NCI-H524 treated with DMSO at 0.1 percent for 48 hours (cell line): ENCODE measurements at regions not wholly inside any gene's neighbourhood (a gene's known extent, or its start where the extent isn't known, plus 50 kb on each side); places are given as distances from the start of the nearest gene placed in this dataset.
"Not testable (repeated sequence)": the region's sequence is repeated elsewhere in the genome, so short reads cannot be mapped to it uniquely, and the experiment has no call there.

Source experiments
- DNase-seq: peaks from one replicate; lab custom pipeline; 2025; lab: John Stamatoyannopoulos, UW

- no peak for DNase-seq
Measured at GRCh38 chr17:72452286-72453173, 331.7 kb downstream of the SOX9 start.

- no peak for DNase-seq
Measured at GRCh38 chr17:72454342-72454741, 333.5 kb downstream of the SOX9 start.

- no peak for DNase-seq
Measured at GRCh38 chr17:72455562-72455961, 334.7 kb downstream of the SOX9 start.

- DNase-seq: no peak
Measured at GRCh38 chr17:72456075-72456474, 335.3 kb downstream of the SOX9 start.

- no peak for DNase-seq
Measured at GRCh38 chr17:72457712-72458111, 336.9 kb downstream of the SOX9 start.

GRCh38 chr17:72458301-72458700, 337.5 kb downstream of the SOX9 start:
- no peak for DNase-seq

- no peak for DNase-seq
Measured at GRCh38 chr17:72460711-72461110, 339.9 kb downstream of the SOX9 start.

GRCh38 chr17:72461757-72462156, 340.9 kb downstream of the SOX9 start:
- no peak for DNase-seq

- DNase-seq: no peak
Measured at GRCh38 chr17:72462407-72462806, 341.6 kb downstream of the SOX9 start.

- no peak for DNase-seq
Measured at GRCh38 chr17:72462814-72463213, 342.0 kb downstream of the SOX9 start.

- no peak for DNase-seq
Measured at GRCh38 chr17:72463287-72464102, 342.7 kb downstream of the SOX9 start.

- not testable (repeated sequence) for DNase-seq
Measured at GRCh38 chr17:72464221-72464620, 343.4 kb downstream of the SOX9 start.

GRCh38 chr17:72465191-72466024, 344.6 kb downstream of the SOX9 start:
- no peak for DNase-seq

GRCh38 chr17:72466199-72466598, 345.4 kb downstream of the SOX9 start:
- DNase-seq: no peak

- DNase-seq: no peak
Measured at GRCh38 chr17:72466606-72467005, 345.8 kb downstream of the SOX9 start.

- DNase-seq: no peak
Measured at GRCh38 chr17:72467841-72468653, 347.2 kb downstream of the SOX9 start.

GRCh38 chr17:72468841-72469240, 348.0 kb downstream of the SOX9 start:
- no peak for DNase-seq

GRCh38 chr17:72470121-72470705, 349.4 kb downstream of the SOX9 start:
- DNase-seq: no peak

GRCh38 chr17:72470734-72471133, 349.9 kb downstream of the SOX9 start:
- no peak for DNase-seq

GRCh38 chr17:72471296-72471695, 350.5 kb downstream of the SOX9 start:
- DNase-seq: no peak

- DNase-seq: peak; percentile 95
Measured at GRCh38 chr17:72472106-72472505, 351.3 kb downstream of the SOX9 start.
